ENCODE measurements at regions not wholly inside any gene's neighbourhood (a gene's known extent, or its start where the extent isn't known, plus 50 kb on each side); places are given as distances from the start of the nearest gene placed in this dataset.

GRCh38 chr5:129362456-129362855 is 97.6 kb upstream of the ADAMTS19 start:
- Histone ChIP-seq H3K27ac (peak overlapping the region in 1 of 2 donors; percentile 39), H3K9me3 (no peaks in the 10 kb centered on the region), H3K4me3 (no peak overlapping the region), H3K36me3 (no peaks in the 10 kb centered on the region), H3K4me1 (peaks cover 0 to 3% of the 10 kb centered on the region in 2 donors), H3K27me3 (no peaks in the 10 kb centered on the region)
- DNase-seq: no peak
- intact Hi-C loops (cut with DNase I; ENCODE audit: low total_unique reads): no loop called here
- TF ChIP-seq, protein P1, sequence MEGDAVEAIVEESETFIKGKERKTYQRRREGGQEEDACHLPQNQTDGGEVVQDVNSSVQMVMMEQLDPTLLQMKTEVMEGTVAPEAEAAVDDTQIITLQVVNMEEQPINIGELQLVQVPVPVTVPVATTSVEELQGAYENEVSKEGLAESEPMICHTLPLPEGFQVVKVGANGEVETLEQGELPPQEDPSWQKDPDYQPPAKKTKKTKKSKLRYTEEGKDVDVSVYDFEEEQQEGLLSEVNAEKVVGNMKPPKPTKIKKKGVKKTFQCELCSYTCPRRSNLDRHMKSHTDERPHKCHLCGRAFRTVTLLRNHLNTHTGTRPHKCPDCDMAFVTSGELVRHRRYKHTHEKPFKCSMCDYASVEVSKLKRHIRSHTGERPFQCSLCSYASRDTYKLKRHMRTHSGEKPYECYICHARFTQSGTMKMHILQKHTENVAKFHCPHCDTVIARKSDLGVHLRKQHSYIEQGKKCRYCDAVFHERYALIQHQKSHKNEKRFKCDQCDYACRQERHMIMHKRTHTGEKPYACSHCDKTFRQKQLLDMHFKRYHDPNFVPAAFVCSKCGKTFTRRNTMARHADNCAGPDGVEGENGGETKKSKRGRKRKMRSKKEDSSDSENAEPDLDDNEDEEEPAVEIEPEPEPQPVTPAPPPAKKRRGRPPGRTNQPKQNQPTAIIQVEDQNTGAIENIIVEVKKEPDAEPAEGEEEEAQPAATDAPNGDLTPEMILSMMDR (IDR thresholded peaks at IDR 0.05): no peak
- TF ChIP-seq POLR2A (IDR thresholded peaks at IDR 0.05): no peak

DNA sequence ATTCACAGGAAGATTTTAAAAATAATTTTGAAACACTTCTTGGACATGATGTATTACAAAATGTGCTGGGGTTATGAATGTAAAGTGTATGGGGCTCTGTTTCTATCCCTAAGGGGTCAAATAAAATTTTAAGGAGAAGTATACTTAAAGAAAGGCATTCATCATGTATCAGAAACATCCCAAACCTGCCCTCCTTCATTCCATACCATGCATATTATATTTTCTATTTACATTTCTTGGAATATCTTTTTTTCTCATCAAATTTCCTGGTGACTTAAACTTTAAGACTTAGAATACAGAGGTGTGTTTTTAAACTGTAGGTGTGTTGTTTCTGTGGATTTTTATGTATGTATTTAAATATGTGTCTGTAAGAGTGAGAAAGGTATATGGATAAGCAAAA is 96.1 kb upstream of the ADAMTS19 start:
- no peak for DNase-seq
- intact Hi-C loops (cut with DNase I; ENCODE audit: low total_unique reads): no loop called here
- no peaks in the 10 kb centered on the region for H3K9me3 ChIP-seq
- H3K4me1 ChIP-seq: peaks cover 0 to 3% of the 10 kb centered on the region in 2 donors
- H3K36me3 ChIP-seq: no peaks in the 10 kb centered on the region
- no peaks in the 10 kb centered on the region for H3K27me3 ChIP-seq
- TF ChIP-seq POLR2A (IDR thresholded peaks at IDR 0.05): no peak
- TF ChIP-seq, protein P1 (IDR thresholded peaks at IDR 0.05): no peak
- H3K4me3 ChIP-seq: no peak overlapping the region
- no peak overlapping the region for H3K27ac ChIP-seq

GRCh38 chr5:129367883-129368282 is 92.2 kb upstream of the ADAMTS19 start:
- Histone ChIP-seq H3K9me3 (no peaks in the 10 kb centered on the region), H3K27ac (no peak overlapping the region), H3K27me3 (no peaks in the 10 kb centered on the region), H3K36me3 (no peaks in the 10 kb centered on the region), H3K4me1 (no peaks in the 10 kb centered on the region), H3K4me3 (no peak overlapping the region)
- DNase-seq: no peak
- intact Hi-C loops (cut with DNase I; ENCODE audit: low total_unique reads): no loop called here
- no peak for TF ChIP-seq POLR2A (IDR thresholded peaks at IDR 0.05)
- TF ChIP-seq, protein P1 (IDR thresholded peaks at IDR 0.05): no peak

- H3K4me3 ChIP-seq: no peak overlapping the region
- H3K4me1 ChIP-seq: no peaks in the 10 kb centered on the region
- TF ChIP-seq POLR2A (IDR thresholded peaks at IDR 0.05): no peak
- TF ChIP-seq, protein P1 (IDR thresholded peaks at IDR 0.05): no peak
- no peaks in the 10 kb centered on the region for H3K9me3 ChIP-seq
- intact Hi-C loops (cut with DNase I; ENCODE audit: low total_unique reads): no loop called here
- no peak overlapping the region for H3K27ac ChIP-seq
- no peaks in the 10 kb centered on the region for H3K36me3 ChIP-seq
- no peaks in the 10 kb centered on the region for H3K27me3 ChIP-seq
- DNase-seq: no peak
Measured at GRCh38 chr5:129372025-129372424, 88.1 kb upstream of the ADAMTS19 start.

- no peaks in the 10 kb centered on the region for H3K36me3 ChIP-seq
- no peaks in the 10 kb centered on the region for H3K4me1 ChIP-seq
- intact Hi-C loops (cut with DNase I; ENCODE audit: low total_unique reads): no loop called here
- no peak overlapping the region for H3K4me3 ChIP-seq
- DNase-seq: no peak
- no peak overlapping the region for H3K27ac ChIP-seq
- H3K27me3 ChIP-seq: no peaks in the 10 kb centered on the region
- H3K9me3 ChIP-seq: no peaks in the 10 kb centered on the region
- no peak for TF ChIP-seq POLR2A (IDR thresholded peaks at IDR 0.05)
- TF ChIP-seq, protein P1 (IDR thresholded peaks at IDR 0.05): no peak
Measured at GRCh38 chr5:129377504-129377903, 82.6 kb upstream of the ADAMTS19 start.

Measured in uterus (tissue), 3 donors.